Mucosa of descending colon (tissue), 3 donors: ENCODE measurements at regions not wholly inside any gene's neighbourhood (a gene's known extent, or its start where the extent isn't known, plus 50 kb on each side); places are given as distances from the start of the nearest gene placed in this dataset.

ENCODE experiments used
- ATAC-seq: fragments of 200-7000 bp; cut with Tn5 transposase; one replicate; pipeline ENCODE4 v1.9.1; 2020; ENCODE audit warnings: mild to moderate bottlenecking, moderate library complexity
- DNase-seq, 3 donors: peaks; one replicate each; pipeline ENCODE4 v3.0.0-alpha.2; 2020
- H3K36me3 ChIP-seq: fragments of 200-600 bp; one replicate; pipeline ENCODE4 v1.8.0; 2021; ENCODE audit warnings: low read depth, mild to moderate bottlenecking
- H3K4me1 ChIP-seq: fragments of 200-600 bp; one replicate; pipeline ENCODE4 v1.8.0; 2021; ENCODE audit warnings: low read depth, mild to moderate bottlenecking
- H3K4me3 ChIP-seq: fragments of 200-600 bp; one replicate; pipeline ENCODE4 v1.8.0; 2021; ENCODE audit warnings: mild to moderate bottlenecking
- H3K9me3 ChIP-seq: fragments of 200-600 bp; one replicate; pipeline ENCODE4 v1.8.0; 2021; ENCODE audit warnings: mild to moderate bottlenecking
- CTCF ChIP-seq: fragments of 200-600 bp; IDR thresholded peaks from one replicate; pipeline ENCODE4 v1.8.0; 2022; ENCODE audit warnings: antibody characterized with exemption, mild to moderate bottlenecking
- intact Hi-C, 2 donors: fragments of 100-400 bp; cut with DNase I in 1 of 2; cut with micrococcal nuclease in 1 of 2; formaldehyde crosslinking; loops; one replicate each; pipeline versions ENCODE4 v1.11.0 to v1.11.1; 2022; cut with DNase I, micrococcal nuclease
- donor health status: DM: no; HTN: no; CAD: no; lungs with moderate emphysema.
- donor health status: DM: no; HTN: no; CAD: no.
- donor health status: DM: no; HTN: yes; CAD: no.

- intact Hi-C loops = no loop called here
- no peak for TF ChIP-seq CTCF
- peaks cover 51% of the 10 kb centered on the region for H3K9me3 ChIP-seq
- ATAC-seq (no peak), DNase-seq (no peak)
- no peaks in the 10 kb centered on the region for H3K4me1 ChIP-seq
- no peak overlapping the region for H3K4me3 ChIP-seq
- no peaks in the 10 kb centered on the region for H3K36me3 ChIP-seq
Observed at GRCh38 chr5:27275345-27275744, 237.0 kb upstream of the CDH9 start.

GRCh38 chr5:27269766-27270165 is 231.4 kb upstream of the CDH9 start:
- ATAC-seq (no peak), DNase-seq (no peak)
- no peaks in the 10 kb centered on the region for H3K4me1 ChIP-seq
- peaks cover 55% of the 10 kb centered on the region for H3K9me3 ChIP-seq
- intact Hi-C loops = no loop called here
- no peaks in the 10 kb centered on the region for H3K36me3 ChIP-seq
- no peak overlapping the region for H3K4me3 ChIP-seq
- no peak for TF ChIP-seq CTCF

- DNase-seq (peak in 1 of 3 donors; percentile 36), ATAC-seq (no peak)
- Histone ChIP-seq H3K9me3 (peaks cover 60% of the 10 kb centered on the region), H3K4me1 (no peaks in the 10 kb centered on the region), H3K36me3 (no peaks in the 10 kb centered on the region), H3K4me3 (no peak overlapping the region)
- intact Hi-C loops = no loop called here
- TF ChIP-seq CTCF = no peak
Observed at GRCh38 chr5:27267209-27267824, 228.9 kb upstream of the CDH9 start.

GRCh38 chr5:27266184-27266583 is 227.8 kb upstream of the CDH9 start:
- no peaks in the 10 kb centered on the region for H3K4me1 ChIP-seq
- peaks cover 64% of the 10 kb centered on the region for H3K9me3 ChIP-seq
- intact Hi-C loops = no loop called here
- no peaks in the 10 kb centered on the region for H3K36me3 ChIP-seq
- DNase-seq (no peak), ATAC-seq (no peak)
- no peak overlapping the region for H3K4me3 ChIP-seq
- no peak for TF ChIP-seq CTCF

GRCh38 chr5:27257696-27258095 is 219.3 kb upstream of the CDH9 start:
- DNase-seq (no peak), ATAC-seq (no peak)
- H3K9me3 ChIP-seq = peaks cover 38% of the 10 kb centered on the region
- no peak for TF ChIP-seq CTCF
- no peak overlapping the region for H3K4me3 ChIP-seq
- H3K36me3 ChIP-seq = no peaks in the 10 kb centered on the region
- intact Hi-C loops = no loop called here
- H3K4me1 ChIP-seq = no peaks in the 10 kb centered on the region

GRCh38 chr5:27252911-27253310 is 214.5 kb upstream of the CDH9 start:
- DNase-seq = no peak
- no peak for TF ChIP-seq CTCF
- no peak for ATAC-seq
- Histone ChIP-seq H3K36me3 (no peaks in the 10 kb centered on the region), H3K4me3 (no peak overlapping the region), H3K4me1 (no peaks in the 10 kb centered on the region), H3K9me3 (peaks cover 23% of the 10 kb centered on the region)
- intact Hi-C loops = no loop called here
